Panc1 (cell line): ENCODE measurements at regions not wholly inside any gene's neighbourhood (a gene's known extent, or its start where the extent isn't known, plus 50 kb on each side); places are given as distances from the start of the nearest gene placed in this dataset.

ENCODE experiments used
- REST ChIP-seq, 2 experiments: IDR thresholded peaks; 2 replicates each; pipeline ENCODE4 v1.6.1; 2011 to 2012; ENCODE audit warnings: low read depth in 2 of 2, control low read depth in 1 of 2, low read length in 1 of 2, mild to moderate bottlenecking in 1 of 2, moderate library complexity in 1 of 2; ENCODE audit not compliant: insufficient read depth in 1 of 2
- TF ChIP-seq, protein P1 (sequence below): fragments of 450-650 bp; IDR thresholded peaks from 2 replicates; pipeline ENCODE4 v1.5.1; 2017; ENCODE audit warnings: mild to moderate bottlenecking

- TF ChIP-seq, protein P1, sequence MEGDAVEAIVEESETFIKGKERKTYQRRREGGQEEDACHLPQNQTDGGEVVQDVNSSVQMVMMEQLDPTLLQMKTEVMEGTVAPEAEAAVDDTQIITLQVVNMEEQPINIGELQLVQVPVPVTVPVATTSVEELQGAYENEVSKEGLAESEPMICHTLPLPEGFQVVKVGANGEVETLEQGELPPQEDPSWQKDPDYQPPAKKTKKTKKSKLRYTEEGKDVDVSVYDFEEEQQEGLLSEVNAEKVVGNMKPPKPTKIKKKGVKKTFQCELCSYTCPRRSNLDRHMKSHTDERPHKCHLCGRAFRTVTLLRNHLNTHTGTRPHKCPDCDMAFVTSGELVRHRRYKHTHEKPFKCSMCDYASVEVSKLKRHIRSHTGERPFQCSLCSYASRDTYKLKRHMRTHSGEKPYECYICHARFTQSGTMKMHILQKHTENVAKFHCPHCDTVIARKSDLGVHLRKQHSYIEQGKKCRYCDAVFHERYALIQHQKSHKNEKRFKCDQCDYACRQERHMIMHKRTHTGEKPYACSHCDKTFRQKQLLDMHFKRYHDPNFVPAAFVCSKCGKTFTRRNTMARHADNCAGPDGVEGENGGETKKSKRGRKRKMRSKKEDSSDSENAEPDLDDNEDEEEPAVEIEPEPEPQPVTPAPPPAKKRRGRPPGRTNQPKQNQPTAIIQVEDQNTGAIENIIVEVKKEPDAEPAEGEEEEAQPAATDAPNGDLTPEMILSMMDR = no peak
- no peak for TF ChIP-seq REST (IDR thresholded peaks at IDR 0.05; ENCODE audit: insufficient read depth in 1 of 2, low read depth in 2 of 2, low read length in 1 of 2)
These were observed 130.2 kb upstream of the ANKRD28 start for GRCh38 chr3:15927969-15928368.
